ENCODE measurements at regions not wholly inside any gene's neighbourhood (a gene's known extent, or its start where the extent isn't known, plus 50 kb on each side); places are given as distances from the start of the nearest gene placed in this dataset.
A peak's percentile ranks its signal among the peaks of the same experiment; 100 is the strongest.

- Mint-ChIP-seq H3K36me3 (ENCODE audit: low read depth) (no peaks in the 10 kb centered on the region), H3K9me3 (no peaks in the 10 kb centered on the region), H3K27me3 (no peaks in the 10 kb centered on the region), H3K4me3 (no peak overlapping the region), H3K27ac (no peak overlapping the region), H3K4me1 (ENCODE audit: low read depth) (peaks cover 7% of the 10 kb centered on the region)
- intact Hi-C loops (cut with micrococcal nuclease): no loop called here
These were observed 54.2 kb upstream of the MGST2 start for GRCh38 chr4:139611391-139611790.

DNA sequence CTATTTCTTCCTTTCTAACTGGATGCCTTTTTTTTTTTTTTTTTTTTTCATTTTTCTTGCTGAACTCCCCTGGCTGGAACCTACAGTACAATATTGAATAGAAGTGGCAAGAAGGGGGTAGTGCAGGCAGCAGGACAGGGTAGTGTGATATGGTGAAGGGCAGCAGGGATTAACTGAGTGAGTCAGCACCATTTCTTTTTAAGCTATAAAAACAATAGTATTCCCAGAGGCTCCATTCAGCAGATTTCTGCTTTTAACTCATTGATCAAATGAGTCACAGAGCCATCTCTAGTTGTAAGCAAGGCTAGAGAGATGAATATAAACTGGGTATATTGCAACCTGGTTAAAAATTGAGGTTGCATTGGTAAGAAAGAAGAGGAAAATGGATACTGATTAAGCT lies 53.6 kb upstream of the SETD7 start:
- intact Hi-C loops (cut with micrococcal nuclease): no loop called here
- no peaks in the 10 kb centered on the region for H3K36me3 Mint-ChIP-seq (ENCODE audit: low read depth)
- H3K4me1 Mint-ChIP-seq (ENCODE audit: low read depth): peaks cover 13% of the 10 kb centered on the region
- no peaks in the 10 kb centered on the region for H3K9me3 Mint-ChIP-seq
- H3K4me3 Mint-ChIP-seq: no peak overlapping the region
- H3K27ac Mint-ChIP-seq: no peak overlapping the region
- H3K27me3 Mint-ChIP-seq: peaks cover 4% of the 10 kb centered on the region

GRCh38 chr4:139607502-139608060 lies 51.6 kb upstream of the SETD7 start:
- Mint-ChIP-seq H3K27me3 (peaks cover 4% of the 10 kb centered on the region), H3K36me3 (ENCODE audit: low read depth) (no peaks in the 10 kb centered on the region), H3K4me3 (no peak overlapping the region), H3K27ac (no peak overlapping the region), H3K4me1 (ENCODE audit: low read depth) (peaks cover 13% of the 10 kb centered on the region), H3K9me3 (no peaks in the 10 kb centered on the region)
- intact Hi-C loops (cut with micrococcal nuclease): no loop called here

- Mint-ChIP-seq H3K4me1 (ENCODE audit: low read depth) (peaks cover 13% of the 10 kb centered on the region), H3K27me3 (peaks cover 4% of the 10 kb centered on the region), H3K9me3 (no peaks in the 10 kb centered on the region), H3K27ac (peak overlapping the region; percentile 11), H3K4me3 (peak overlapping the region; percentile 62), H3K36me3 (ENCODE audit: low read depth) (no peaks in the 10 kb centered on the region)
- intact Hi-C loops (cut with micrococcal nuclease): no loop called here
These were observed 50.8 kb upstream of the SETD7 start for GRCh38 chr4:139606579-139607501.

- no peak overlapping the region for H3K4me3 Mint-ChIP-seq
- H3K9me3 Mint-ChIP-seq: no peaks in the 10 kb centered on the region
- no peaks in the 10 kb centered on the region for H3K36me3 Mint-ChIP-seq (ENCODE audit: low read depth)
- H3K4me1 Mint-ChIP-seq (ENCODE audit: low read depth): peaks cover 13% of the 10 kb centered on the region
- no peak overlapping the region for H3K27ac Mint-ChIP-seq
- peaks cover 4% of the 10 kb centered on the region for H3K27me3 Mint-ChIP-seq
- intact Hi-C loops (cut with micrococcal nuclease): no loop called here
These were observed 50.1 kb upstream of the SETD7 start for GRCh38 chr4:139606103-139606502.

All from dendritic cell treated with granulocyte-macrophage colony-stimulating factor and Interleukin-4, amounts not matched to agents 40 ng/mL and 50 ng/mL, for 4 days (primary cell).